Left ventricle myocardium inferior (tissue), 1 donor: ENCODE measurements at regions not wholly inside any gene's neighbourhood (a gene's known extent, or its start where the extent isn't known, plus 50 kb on each side); places are given as distances from the start of the nearest gene placed in this dataset.
A peak's percentile ranks its signal among the peaks of the same experiment; 100 is the strongest.

Experiments used
- DNase-seq: peaks from one replicate; pipeline ENCODE4 v3.0.0-alpha.2; 2020
- H3K27ac ChIP-seq: fragments of 200-600 bp; replicated peaks from 2 replicates; pipeline ENCODE4 v1.8.0; 2021
- H3K27me3 ChIP-seq: fragments of 200-600 bp; 2 replicates; pipeline ENCODE4 v1.8.0; 2021; ENCODE audit warnings: low read depth
- H3K36me3 ChIP-seq: fragments of 200-600 bp; 2 replicates; pipeline ENCODE4 v1.8.0; 2021
- H3K4me1 ChIP-seq: fragments of 200-600 bp; 2 replicates; pipeline ENCODE4 v1.8.0; 2021
- H3K4me3 ChIP-seq: fragments of 200-600 bp; 2 replicates; pipeline ENCODE4 v1.8.0; 2021; ENCODE audit warnings: mild to moderate bottlenecking, moderate library complexity
- H3K9me3 ChIP-seq: fragments of 200-600 bp; replicated peaks from 2 replicates; pipeline ENCODE4 v1.8.0; 2021
- intact Hi-C: fragments of 100-400 bp; cut with micrococcal nuclease; formaldehyde crosslinking; loops from one replicate; pipeline ENCODE4 v1.11.0; 2022
- TF ChIP-seq, protein P1 (sequence below): fragments of 200-600 bp; IDR thresholded peaks from 2 replicates; pipeline ENCODE4 v1.8.0; 2021; ENCODE audit warnings: antibody characterized with exemption, mild to moderate bottlenecking, borderline replicate concordance
- donor health status: DM: no; HTN: yes; CAD: no; lungs with severe emphysema.

DNA sequence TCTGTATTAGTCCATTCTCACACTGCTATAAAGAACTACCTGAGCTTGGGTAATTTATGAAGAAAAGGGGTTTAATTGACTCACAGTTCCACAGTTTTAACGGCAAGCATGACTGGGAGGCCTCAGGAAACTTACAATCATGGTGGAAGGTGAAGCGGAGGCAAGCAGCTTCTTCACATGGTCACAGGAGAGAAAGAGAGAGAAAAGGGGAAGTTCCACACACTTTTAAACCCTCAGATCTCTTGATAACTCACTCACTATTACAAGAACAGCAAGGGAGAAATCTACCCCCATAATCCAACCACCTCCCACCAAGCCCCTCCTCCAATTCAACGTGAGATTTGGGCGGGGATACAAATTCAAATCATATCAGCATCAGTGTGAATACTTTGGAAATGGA lies 133.4 kb upstream of the SLC30A5 start:
- Histone ChIP-seq H3K27me3 (no peaks in the 10 kb centered on the region), H3K4me1 (peaks cover 6% of the 10 kb centered on the region), H3K9me3 (no peaks in the 10 kb centered on the region), H3K36me3 (no peaks in the 10 kb centered on the region), H3K4me3 (no peak overlapping the region), H3K27ac (no peak overlapping the region)
- intact Hi-C loops, result loop anchor here (5.0 kb wide), 1 partner anchor 673 kb away; no protein-coding TSS in a partner anchor
- TF ChIP-seq, protein P1, sequence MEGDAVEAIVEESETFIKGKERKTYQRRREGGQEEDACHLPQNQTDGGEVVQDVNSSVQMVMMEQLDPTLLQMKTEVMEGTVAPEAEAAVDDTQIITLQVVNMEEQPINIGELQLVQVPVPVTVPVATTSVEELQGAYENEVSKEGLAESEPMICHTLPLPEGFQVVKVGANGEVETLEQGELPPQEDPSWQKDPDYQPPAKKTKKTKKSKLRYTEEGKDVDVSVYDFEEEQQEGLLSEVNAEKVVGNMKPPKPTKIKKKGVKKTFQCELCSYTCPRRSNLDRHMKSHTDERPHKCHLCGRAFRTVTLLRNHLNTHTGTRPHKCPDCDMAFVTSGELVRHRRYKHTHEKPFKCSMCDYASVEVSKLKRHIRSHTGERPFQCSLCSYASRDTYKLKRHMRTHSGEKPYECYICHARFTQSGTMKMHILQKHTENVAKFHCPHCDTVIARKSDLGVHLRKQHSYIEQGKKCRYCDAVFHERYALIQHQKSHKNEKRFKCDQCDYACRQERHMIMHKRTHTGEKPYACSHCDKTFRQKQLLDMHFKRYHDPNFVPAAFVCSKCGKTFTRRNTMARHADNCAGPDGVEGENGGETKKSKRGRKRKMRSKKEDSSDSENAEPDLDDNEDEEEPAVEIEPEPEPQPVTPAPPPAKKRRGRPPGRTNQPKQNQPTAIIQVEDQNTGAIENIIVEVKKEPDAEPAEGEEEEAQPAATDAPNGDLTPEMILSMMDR, result no peak
- no peak for DNase-seq

DNA sequence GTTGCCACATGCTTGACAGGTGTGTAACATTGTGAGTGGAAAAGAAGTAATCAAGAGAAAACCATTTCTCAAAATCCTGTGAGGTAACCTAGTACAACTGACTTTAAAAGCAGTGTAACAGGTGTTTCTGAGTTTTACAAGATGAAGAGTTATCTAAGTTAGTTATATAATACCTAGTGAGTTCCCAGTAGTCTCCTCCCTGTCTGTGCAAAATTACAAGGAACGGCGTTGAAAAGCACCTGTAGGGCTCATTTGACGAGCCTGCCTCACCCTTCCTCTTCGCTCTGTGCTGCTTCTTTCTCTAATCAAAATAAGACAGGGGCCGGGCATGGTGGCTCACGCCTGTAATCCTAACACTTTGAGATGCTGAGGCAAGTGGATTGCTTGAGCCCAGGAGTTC lies 132.9 kb upstream of the SLC30A5 start:
- Histone ChIP-seq H3K27ac (no peak overlapping the region), H3K9me3 (no peaks in the 10 kb centered on the region), H3K27me3 (no peaks in the 10 kb centered on the region), H3K4me3 (no peak overlapping the region), H3K36me3 (no peaks in the 10 kb centered on the region), H3K4me1 (peaks cover 6% of the 10 kb centered on the region)
- no peak for DNase-seq
- TF ChIP-seq, protein P1, result no peak
- intact Hi-C loops, result loop anchor here (5.0 kb wide), 1 partner anchor 674 kb away; no protein-coding TSS in a partner anchor

DNA sequence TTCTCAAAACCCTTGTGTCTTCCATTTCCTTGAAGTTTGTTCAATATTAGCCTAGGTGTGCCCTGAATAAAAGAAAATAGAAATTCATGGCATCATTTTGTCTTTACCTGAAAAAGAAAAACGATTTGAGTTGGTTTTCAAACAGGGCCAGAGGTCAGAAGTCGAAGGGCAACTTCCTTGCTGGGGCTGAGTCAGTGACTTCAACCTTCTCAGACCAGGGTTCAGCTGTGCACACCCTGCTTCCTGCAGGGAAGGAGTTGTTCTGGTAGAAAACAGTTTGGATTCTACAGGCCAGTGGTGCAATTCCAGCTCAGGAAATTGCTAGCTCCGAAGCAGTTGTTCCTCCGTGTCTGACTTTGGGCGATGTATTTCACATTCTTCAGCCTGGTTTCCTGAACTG lies 132.1 kb upstream of the SLC30A5 start:
- intact Hi-C loops, result loop anchor here (5.0 kb wide), 1 partner anchor 674 kb away; no protein-coding TSS in a partner anchor
- Histone ChIP-seq H3K4me3 (no peak overlapping the region), H3K36me3 (no peaks in the 10 kb centered on the region), H3K27ac (no peak overlapping the region), H3K27me3 (no peaks in the 10 kb centered on the region), H3K4me1 (peaks cover 6% of the 10 kb centered on the region), H3K9me3 (no peaks in the 10 kb centered on the region)
- no peak for DNase-seq
- TF ChIP-seq, protein P1, result no peak

DNA sequence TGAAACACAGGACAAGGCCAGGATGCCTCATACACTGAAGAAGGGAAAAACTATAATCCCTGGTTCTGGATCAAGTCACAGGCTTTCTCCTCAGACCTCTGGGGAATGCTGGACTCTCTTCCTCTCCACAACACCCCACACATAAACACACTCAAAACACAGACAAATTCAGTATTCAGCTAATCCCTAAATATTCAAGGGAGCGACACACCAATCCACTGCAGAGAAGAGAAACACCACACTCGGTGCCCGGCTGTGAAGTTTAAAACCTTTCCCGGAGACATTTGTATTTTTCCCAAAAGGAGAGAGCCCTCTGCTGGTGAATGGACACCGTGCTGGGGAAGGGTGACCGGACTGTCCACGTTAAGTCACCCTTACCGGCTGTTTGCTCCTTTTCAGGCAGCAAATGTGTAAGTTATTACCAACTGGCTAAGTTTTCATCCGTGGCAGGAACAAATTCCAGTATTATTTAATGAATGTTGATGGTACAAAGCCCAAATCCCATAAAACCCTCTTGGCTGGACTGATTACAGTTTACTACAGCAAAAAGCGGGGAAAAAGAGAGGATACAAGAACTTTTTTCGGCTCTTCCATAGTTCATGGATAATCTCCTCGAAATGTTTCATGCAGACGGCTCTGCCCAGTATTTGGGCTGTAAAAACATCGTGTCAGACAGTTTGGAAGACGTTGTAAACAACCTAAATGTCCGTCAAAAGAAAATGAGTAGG lies 130.9 kb upstream of the SLC30A5 start:
- TF ChIP-seq, protein P1, result peak; percentile 87
- H3K4me1 ChIP-seq, result peaks cover 6% of the 10 kb centered on the region
- intact Hi-C loops, result loop anchor here (5.0 kb wide), 1 partner anchor 676 kb away; no protein-coding TSS in a partner anchor
- H3K27me3 ChIP-seq, result no peaks in the 10 kb centered on the region
- no peaks in the 10 kb centered on the region for H3K9me3 ChIP-seq
- peak; percentile 57 for DNase-seq
- no peaks in the 10 kb centered on the region for H3K36me3 ChIP-seq
- no peak overlapping the region for H3K27ac ChIP-seq
- peak overlapping the region; percentile 19 for H3K4me3 ChIP-seq

DNA sequence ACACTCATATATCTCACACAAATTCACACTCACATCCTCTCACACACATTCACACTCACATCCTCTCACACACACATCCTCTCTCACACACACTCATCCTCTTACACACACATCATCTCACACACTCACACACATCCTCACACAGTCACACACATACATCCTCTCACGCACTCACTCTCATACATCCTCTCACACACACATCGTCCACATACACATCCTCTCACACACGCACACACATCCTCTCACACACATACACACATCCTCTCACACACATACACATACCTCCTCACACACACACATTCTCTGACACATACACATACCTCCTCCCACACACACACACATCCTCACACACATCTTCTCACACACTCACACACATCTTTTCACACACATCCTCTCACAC lies 129.1 kb upstream of the SLC30A5 start:
- no peak for DNase-seq
- Histone ChIP-seq H3K9me3 (no peaks in the 10 kb centered on the region), H3K4me3 (no peak overlapping the region), H3K4me1 (peaks cover 6% of the 10 kb centered on the region), H3K27me3 (no peaks in the 10 kb centered on the region), H3K27ac (no peak overlapping the region), H3K36me3 (no peaks in the 10 kb centered on the region)
- TF ChIP-seq, protein P1, result no peak
- intact Hi-C loops, result loop anchor here (5.0 kb wide), 1 partner anchor 677 kb away; no protein-coding TSS in a partner anchor
